H1 (cell line): ENCODE measurements at regions not wholly inside any gene's neighbourhood (a gene's known extent, or its start where the extent isn't known, plus 50 kb on each side); places are given as distances from the start of the nearest gene placed in this dataset.

Experiments used
- CTCF ChIA-PET: fragments of 300-600 bp; sonication (Branson Sonifier 250); formaldehyde crosslinking; loops from one replicate; lab custom pipeline; 2021; ENCODE audit not compliant: partially characterized antibody; lab: Charles Lee
- POLR2A ChIA-PET: fragments of 300-600 bp; sonication (Branson Sonifier 250); formaldehyde crosslinking; loops from one replicate; lab custom pipeline; 2021; ENCODE audit warnings: inconsistent platforms; ENCODE audit not compliant: partially characterized antibody; lab: Charles Lee
- DNase-seq, 2 experiments: peaks; one replicate each; pipeline versions ENCODE4 v3.0.0 to v3.0.0-alpha.2; 2010 to 2022; ENCODE audit warnings: low spot score in 2 of 2, low read depth in 1 of 2, mixed read lengths in 1 of 2
- FAIRE-seq: peaks from 2 replicates; lab custom pipeline; 2011; peaks lifted over from hg19 to GRCh38; lab: Jason Lieb, UNC
- H2AFZ ChIP-seq: 2 replicates; pipeline ENCODE4 v1.8.1; 2012; ENCODE audit warnings: low read length, inconsistent platforms
- H2AK5ac ChIP-seq: 2 replicates; pipeline ENCODE4 v1.6.1; 2013; ENCODE audit warnings: low read depth, low read length
- H2BK120ac ChIP-seq: replicated peaks from 2 replicates; pipeline ENCODE3; 2013; ENCODE audit warnings: low read depth, low read length, inconsistent platforms
- H2BK12ac ChIP-seq: 2 replicates; pipeline ENCODE4 v1.6.1; 2013; ENCODE audit warnings: low read depth, low read length
- H2BK15ac ChIP-seq: 2 replicates; pipeline ENCODE4 v1.6.1; 2013; ENCODE audit warnings: low read length
- H2BK20ac ChIP-seq: 2 replicates; pipeline ENCODE4 v1.6.1; 2013; ENCODE audit warnings: low read length
- H2BK5ac ChIP-seq: 2 replicates; pipeline ENCODE4 v1.6.1; 2013; ENCODE audit warnings: low read depth, low read length
- H3K14ac ChIP-seq: 2 replicates; pipeline ENCODE4 v1.6.1; 2013; ENCODE audit warnings: inconsistent platforms; ENCODE audit not compliant: insufficient read length
- H3K18ac ChIP-seq: 2 replicates; pipeline ENCODE4 v1.6.1; 2013; ENCODE audit warnings: low read length; ENCODE audit errors: extremely low read depth
- H3K23ac ChIP-seq: 2 replicates; pipeline ENCODE4 v1.6.1; 2013; ENCODE audit warnings: inconsistent platforms; ENCODE audit not compliant: insufficient read length
- H3K23me2 ChIP-seq: 2 replicates; pipeline ENCODE4 v1.6.1; 2013; ENCODE audit warnings: low read depth, low read length
- H3K27ac ChIP-seq: 2 replicates; pipeline ENCODE4 v1.6.1; 2011; ENCODE audit warnings: low read depth, low read length, inconsistent platforms
- H3K27me3 ChIP-seq, 4 experiments: replicated peaks in 1 of 4; 1 replicate in 1 of 4; 2 replicates in 3 of 4; pipeline versions ENCODE4 v1.6.1 to v1.8.1; 2011 to 2013; ENCODE audit warnings: low read length in 3 of 4, mild to moderate bottlenecking in 3 of 4, inconsistent platforms in 2 of 4, mixed read lengths in 2 of 4, moderate library complexity in 1 of 4; ENCODE audit not compliant: control insufficient read depth in 3 of 4, insufficient read depth in 3 of 4; ENCODE audit errors: extremely low read depth in 1 of 4
- H3K36me3 ChIP-seq, 4 experiments: 2 replicates each; pipeline versions ENCODE4 v1.6.1 to v1.8.1; 2011 to 2013; ENCODE audit warnings: mild to moderate bottlenecking in 4 of 4, low read length in 3 of 4, moderate library complexity in 2 of 4, control low read depth in 1 of 4, inconsistent platforms in 1 of 4; ENCODE audit not compliant: insufficient read depth in 4 of 4, control insufficient read depth in 2 of 4
- H3K4ac ChIP-seq: replicated peaks from 2 replicates; pipeline ENCODE3; 2013; ENCODE audit warnings: low read length, low read depth, mixed read lengths, inconsistent platforms; ENCODE audit not compliant: insufficient read length
- H3K4me1 ChIP-seq, 4 experiments: replicated peaks in 1 of 4; 1 replicate in 1 of 4; 2 replicates in 3 of 4; pipeline versions ENCODE4 v1.6.1 to v1.8.1; 2011 to 2013; ENCODE audit warnings: low read length in 3 of 4, inconsistent platforms in 2 of 4, mixed read lengths in 1 of 4; ENCODE audit not compliant: insufficient read depth in 4 of 4, control insufficient read depth in 3 of 4
- H3K4me2 ChIP-seq, 2 experiments: 2 replicates each; pipeline versions ENCODE4 v1.6.1 to v1.8.1; 2011 to 2013; ENCODE audit warnings: low read depth in 2 of 2, low read length in 2 of 2, control low read depth in 1 of 2, inconsistent platforms in 1 of 2, mild to moderate bottlenecking in 1 of 2; ENCODE audit not compliant: insufficient read depth in 1 of 2
- H3K4me3 ChIP-seq, 4 experiments: fragments of 200-600, 300-600 bp in 1 of 4; sonication (generic), shearing (Covaris generic), sonication (Bioruptor Twin) in 1 of 4; 2 replicates each; pipeline versions ENCODE4 v1.5.1 to v1.8.1; 2011 to 2016; ENCODE audit warnings: low read length in 4 of 4, low read depth in 3 of 4, control low read depth in 2 of 4, inconsistent platforms in 2 of 4, mild to moderate bottlenecking in 2 of 4, mixed read lengths in 1 of 4, moderate library complexity in 1 of 4; ENCODE audit not compliant: insufficient read depth in 2 of 4; ENCODE audit errors: extremely low read depth in 1 of 4
- H3K56ac ChIP-seq: replicated peaks from 2 replicates; pipeline ENCODE3; 2013; ENCODE audit warnings: low read depth, mild to moderate bottlenecking, mixed read lengths, low read length, inconsistent platforms; ENCODE audit not compliant: insufficient read length
- H3K79me1 ChIP-seq: 2 replicates; pipeline ENCODE4 v1.6.1; 2013; ENCODE audit warnings: low read depth, low read length, control low read depth
- H3K79me2 ChIP-seq, 2 experiments: 2 replicates each; pipeline versions ENCODE4 v1.6.1 to v1.8.1; 2012 to 2013; ENCODE audit warnings: low read length in 2 of 2, mild to moderate bottlenecking in 2 of 2, inconsistent platforms in 1 of 2; ENCODE audit not compliant: insufficient read depth in 2 of 2, control insufficient read depth in 1 of 2
- H3K9ac ChIP-seq, 4 experiments: replicated peaks in 1 of 4; 1 replicate in 1 of 4; 2 replicates in 3 of 4; pipeline versions ENCODE4 v1.6.1 to v1.8.1; 2011 to 2013; ENCODE audit warnings: low read depth in 3 of 4, low read length in 3 of 4, control low read depth in 2 of 4, mild to moderate bottlenecking in 2 of 4, moderate library complexity in 2 of 4, inconsistent platforms in 1 of 4; ENCODE audit errors: extremely low read depth in 1 of 4
- H3K9me3 ChIP-seq, 2 experiments: 2 replicates each; pipeline versions ENCODE4 v1.6.1 to v1.8.1; 2012 to 2013; ENCODE audit warnings: mild to moderate bottlenecking in 2 of 2, moderate library complexity in 2 of 2, control low read depth in 1 of 2, inconsistent platforms in 1 of 2, low read depth in 1 of 2, low read length in 1 of 2, mixed read lengths in 1 of 2; ENCODE audit not compliant: insufficient read depth in 2 of 2
- H4K20me1 ChIP-seq, 2 experiments: replicated peaks in 1 of 2; 2 replicates each; pipeline versions ENCODE3 to v1.8.1; 2011 to 2013; ENCODE audit warnings: inconsistent platforms in 2 of 2, low read length in 2 of 2, mild to moderate bottlenecking in 1 of 2; ENCODE audit not compliant: insufficient read depth in 2 of 2, control insufficient read depth in 1 of 2
- H4K5ac ChIP-seq: 2 replicates; pipeline ENCODE4 v1.6.1; 2013; ENCODE audit warnings: low read length, low read depth, mixed read lengths, inconsistent platforms; ENCODE audit not compliant: insufficient read length
- H4K8ac ChIP-seq: 2 replicates; pipeline ENCODE4 v1.8.0; 2013; ENCODE audit warnings: mild to moderate bottlenecking, moderate library complexity, low read length, inconsistent platforms; ENCODE audit not compliant: insufficient read depth; ENCODE audit errors: extremely low read depth
- H4K91ac ChIP-seq: replicated peaks from 2 replicates; pipeline ENCODE3; 2013; ENCODE audit warnings: low read length, mixed read lengths, inconsistent platforms; ENCODE audit not compliant: insufficient read length
- ASH2L ChIP-seq: fragments of 200-600, 300-600 bp; sonication (generic); IDR thresholded peaks from one replicate; pipeline ENCODE4 v1.7.1; 2017; ENCODE audit warnings: low read length
- CBX5 ChIP-seq: fragments of 300-800, 300-1000 bp; sonication (generic); IDR thresholded peaks from 2 replicates; pipeline ENCODE4 v1.7.1; 2016; ENCODE audit warnings: antibody characterized with exemption, low read length, low read depth
- CBX8 ChIP-seq: fragments of 300-800, 300-1000 bp; sonication (generic); IDR thresholded peaks from 2 replicates; pipeline ENCODE4 v1.7.1; 2016; ENCODE audit warnings: low read depth, low read length, borderline replicate concordance
- GABPA ChIP-seq: IDR thresholded peaks from 2 replicates; pipeline ENCODE4 v1.6.1; 2011; ENCODE audit warnings: mild to moderate bottlenecking, low read length, moderate library complexity, borderline replicate concordance; ENCODE audit not compliant: insufficient read depth
- HDAC6 ChIP-seq: IDR thresholded peaks from one replicate; pipeline ENCODE4 v1.7.1; 2012; ENCODE audit warnings: low read depth, mild to moderate bottlenecking, inconsistent platforms, low read length, moderate library complexity
- JUN ChIP-seq: IDR thresholded peaks from 2 replicates; pipeline ENCODE4 v1.6.1; 2011; ENCODE audit warnings: low read depth, mild to moderate bottlenecking, improper control_type of control experiment, low read length
- JUND ChIP-seq: IDR thresholded peaks from 2 replicates; pipeline ENCODE4 v1.6.1; 2011; ENCODE audit warnings: mild to moderate bottlenecking, improper control_type of control experiment, low read length
- KDM5A ChIP-seq: fragments of 200-600 bp; IDR thresholded peaks from 2 replicates; pipeline ENCODE4 v1.7.1; 2012; ENCODE audit warnings: mild to moderate bottlenecking, low read length, inconsistent platforms, mixed read lengths
- MAFK ChIP-seq: IDR thresholded peaks from 2 replicates; pipeline ENCODE4 v1.6.1; 2012; ENCODE audit warnings: low read depth, mild to moderate bottlenecking, improper control_type of control experiment, low read length
- NANOG ChIP-seq: IDR thresholded peaks from 2 replicates; pipeline ENCODE4 v1.6.1; 2011; ENCODE audit warnings: low read length, low read depth, mild to moderate bottlenecking, inconsistent platforms; ENCODE audit not compliant: insufficient read depth, poor library complexity, severe bottlenecking
- PHF8 ChIP-seq: fragments of 200-600 bp; sonication (generic); conservative IDR thresholded peaks from 2 replicates; pipeline ENCODE4 v1.7.1; 2012; ENCODE audit warnings: low read depth, mild to moderate bottlenecking, inconsistent platforms, low read length, moderate library complexity
- POLR2A ChIP-seq, 2 experiments: IDR thresholded peaks; 1 replicate in 1 of 2; 2 replicates in 1 of 2; pipeline ENCODE4 v1.6.1; 2011; ENCODE audit warnings: low read depth in 2 of 2, low read length in 2 of 2, mild to moderate bottlenecking in 2 of 2; ENCODE audit errors: control extremely low read depth in 1 of 2
- RAD21 ChIP-seq, 2 experiments: IDR thresholded peaks in 1 of 2; conservative IDR thresholded peaks in 1 of 2; 2 replicates each; pipeline ENCODE4 v1.6.1; 2011; ENCODE audit warnings: low read depth in 2 of 2, low read length in 2 of 2, improper control_type of control experiment in 1 of 2, inconsistent platforms in 1 of 2, mild to moderate bottlenecking in 1 of 2, moderate library complexity in 1 of 2
- SAP30 ChIP-seq: fragments of 300-600 bp; sonication (generic); IDR thresholded peaks from 2 replicates; pipeline ENCODE4 v1.7.1; 2012; ENCODE audit warnings: low read length, moderate library complexity, mild to moderate bottlenecking, inconsistent platforms; ENCODE audit not compliant: insufficient read depth, insufficient replicate concordance
- TBP ChIP-seq: IDR thresholded peaks from 2 replicates; pipeline ENCODE4 v1.6.1; 2011; ENCODE audit warnings: low read depth, low read length, improper control_type of control experiment
- WGBS, 2 experiments: shearing (Covaris generic) in 1 of 2; methylation state at CpG; one replicate each; pipeline versions ENCODE4 v1.1.6 to v1.1.7; 2013 to 2015; ENCODE audit warnings: low lambda C conversion rate in 2 of 2, mixed read lengths in 2 of 2, inconsistent platforms in 1 of 2, low coverage in 1 of 2, missing lambda C conversion rate in 1 of 2; ENCODE audit not compliant: insufficient replicate concordance in 2 of 2, insufficient coverage in 1 of 2, insufficient read length in 1 of 2; ENCODE audit errors: extremely low coverage in 1 of 2, missing lambda C conversion rate in 1 of 2; 5-methylcytosine and 5-hydroxymethylcytosine counted together

DNA sequence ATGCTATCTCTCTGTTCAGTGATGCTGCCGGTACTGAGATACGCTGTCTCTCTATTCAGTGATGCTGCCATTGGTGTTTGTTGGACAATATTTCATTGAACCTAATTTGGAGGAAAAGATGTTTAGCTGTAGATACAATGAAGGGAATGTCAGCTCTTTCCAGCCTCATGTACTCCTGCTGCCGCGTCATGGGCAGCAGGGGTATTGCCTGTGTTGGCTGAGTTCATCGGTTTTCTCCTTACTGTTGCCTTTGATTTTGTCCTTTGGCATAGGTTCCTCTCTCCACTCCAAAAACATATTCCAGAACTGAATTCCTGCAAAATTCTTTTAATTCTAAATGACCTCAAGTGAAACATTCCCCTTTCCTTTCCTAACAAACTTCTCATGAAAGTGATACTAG is 942.6 kb downstream of the NLGN4Y start:
- no peak overlapping the region for H2BK20ac ChIP-seq
- no peak overlapping the region for H4K5ac ChIP-seq
- no peak overlapping the region for H2AK5ac ChIP-seq
- no peaks in the 10 kb centered on the region for H3K79me2 ChIP-seq
- H3K79me1 ChIP-seq = no peaks in the 10 kb centered on the region
- no peak overlapping the region for H2AFZ ChIP-seq
- H3K27me3 ChIP-seq = no peaks in the 10 kb centered on the region
- H4K8ac ChIP-seq = no peak overlapping the region
- H3K4me3 ChIP-seq = no peak overlapping the region
- FAIRE-seq (no peak), DNase-seq (no peak)
- H4K20me1 ChIP-seq = no peaks in the 10 kb centered on the region
- no peak overlapping the region for H3K9ac ChIP-seq
- H3K4me2 ChIP-seq = no peak overlapping the region
- CTCF ChIA-PET = interaction anchor here (1.2 kb wide), 1 partner anchor 11 kb away, joined by 4 read pairs; no protein-coding TSS in a partner anchor
- no peak overlapping the region for H4K91ac ChIP-seq
- H2BK15ac ChIP-seq = no peak overlapping the region
- no peak overlapping the region for H2BK120ac ChIP-seq
- no peak overlapping the region for H3K14ac ChIP-seq
- H2BK5ac ChIP-seq = no peak overlapping the region
- POLR2A ChIA-PET = interaction anchor here (1.4 kb wide), 1 partner anchor 26 kb away, joined by 3 read pairs; no protein-coding TSS in a partner anchor
- no peak overlapping the region for H2BK12ac ChIP-seq
- no peak overlapping the region for H3K56ac ChIP-seq
- no peak overlapping the region for H3K18ac ChIP-seq
- no peaks in the 10 kb centered on the region for H3K9me3 ChIP-seq
- no peak overlapping the region for H3K27ac ChIP-seq
- no peak overlapping the region for H3K23ac ChIP-seq
- no peaks in the 10 kb centered on the region; a peak in 1 of 7 replicates for H3K4me1 ChIP-seq
- H3K36me3 ChIP-seq = no peaks in the 10 kb centered on the region
- WGBS, 2 experiments = 95% methylated on average over 5 of the region's 5 CpGs; no CpG with 5 or more reads in 1 of the 2 experiments
- H3K23me2 ChIP-seq = no peaks in the 10 kb centered on the region
- no peak overlapping the region for H3K4ac ChIP-seq
- TF ChIP-seq TBP (no peak), SAP30 (no peak), PHF8 (no peak), RAD21 (IDR thresholded peaks at IDR 0.05 in 1 of 2, conservative IDR thresholded peaks at IDR 0.05 in 1 of 2; ENCODE audit: low read depth in 2 of 2, low read length in 2 of 2) (no peak), GABPA (no peak), CBX8 (no peak), JUND (no peak), JUN (no peak), MAFK (no peak), KDM5A (no peak), ASH2L (no peak), CBX5 (no peak), HDAC6 (no peak), NANOG (no peak), POLR2A (IDR thresholded peaks at IDR 0.05; ENCODE audit: control extremely low read depth in 1 of 2, low read depth in 2 of 2, low read length in 2 of 2) (no peak)
